SU-DHL-6 (cell line): ENCODE measurements at regions not wholly inside any gene's neighbourhood (a gene's known extent, or its start where the extent isn't known, plus 50 kb on each side); places are given as distances from the start of the nearest gene placed in this dataset.

ENCODE experiments used
- CTCF ChIP-seq: fragments of 200-600 bp; sonication (generic); IDR thresholded peaks from one replicate; pipeline ENCODE4 v1.5.1; 2017; ENCODE audit warnings: antibody characterized with exemption, mild to moderate bottlenecking, low read length, moderate library complexity; ENCODE audit not compliant: insufficient read depth, poor library complexity, severe bottlenecking
- EZH2phosphoT487 ChIP-seq: fragments of 200-600 bp; sonication (generic), shearing (Covaris generic); conservative IDR thresholded peaks from 2 replicates; pipeline ENCODE4 v1.6.1; 2018; ENCODE audit warnings: mild to moderate bottlenecking, antibody characterized with exemption, low read length, moderate library complexity, mixed read lengths

DNA sequence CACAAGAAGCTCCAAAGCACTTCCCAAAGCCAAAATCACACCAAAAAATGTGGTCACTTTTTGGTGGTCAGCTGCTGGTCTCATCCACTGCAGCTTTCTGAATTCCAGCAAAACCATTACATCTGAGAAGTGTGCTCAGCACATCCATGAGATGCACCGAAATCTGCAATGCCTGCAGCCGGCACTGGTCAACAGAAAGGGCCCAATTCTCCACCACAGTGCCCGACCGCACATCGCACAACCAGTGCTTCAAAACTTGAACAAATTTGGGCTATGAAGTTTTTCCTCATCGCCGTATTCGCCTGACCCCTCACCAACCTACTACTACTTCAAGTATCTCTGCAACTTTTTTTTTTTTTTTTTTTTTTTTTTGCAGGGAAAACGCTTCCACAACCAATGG is 89.9 kb upstream of the LUZP2 start:
- TF ChIP-seq EZH2phosphoT487: no peak
- no peak for TF ChIP-seq CTCF
